ENCODE measurements at regions not wholly inside any gene's neighbourhood (a gene's known extent, or its start where the extent isn't known, plus 50 kb on each side); places are given as distances from the start of the nearest gene placed in this dataset.

- no peak for TF ChIP-seq POLR2A (IDR thresholded peaks at IDR 0.05)
- no peak for TF ChIP-seq CTCF (IDR thresholded peaks at IDR 0.05 in 4 of 5, conservative IDR thresholded peaks at IDR 0.05 in 1 of 5)
These were observed 584.4 kb upstream of the EEF2KMT start for GRCh38 chr16:5681966-5682365.
